ENCODE measurements at regions not wholly inside any gene's neighbourhood (a gene's known extent, or its start where the extent isn't known, plus 50 kb on each side); places are given as distances from the start of the nearest gene placed in this dataset.
"Not testable (repeated sequence)": the region's sequence is repeated elsewhere in the genome, so short reads cannot be mapped to it uniquely, and the experiment has no call there.

- not testable (repeated sequence) for TF ChIP-seq CTCF (IDR thresholded peaks at IDR 0.05; ENCODE audit: insufficient read depth, low read length); SPI1 (IDR thresholded peaks at IDR 0.05; ENCODE audit: borderline replicate concordance, low read depth); REST (IDR thresholded peaks at IDR 0.05; ENCODE audit: insufficient replicate concordance, low read depth); POLR2AphosphoS5 (IDR thresholded peaks at IDR 0.05; ENCODE audit: low read depth)
Measured at GRCh38 chr6:26863641-26864040, 204.1 kb upstream of the ZNF322 start.

Data from HL-60 (cell line).